OCI-LY1 (cell line): ENCODE measurements at regions not wholly inside any gene's neighbourhood (a gene's known extent, or its start where the extent isn't known, plus 50 kb on each side); places are given as distances from the start of the nearest gene placed in this dataset.

Experiments
- EZH2 ChIP-seq: fragments of 200-600 bp; sonication (generic), shearing (Covaris generic); IDR thresholded peaks from 2 replicates; pipeline ENCODE4 v1.8.0; 2017; ENCODE audit warnings: borderline replicate concordance, mixed run types, mild to moderate bottlenecking, antibody characterized with exemption, low read length, moderate library complexity, mixed read lengths
- TF ChIP-seq, protein P1 (sequence below): fragments of 200-600 bp; sonication (generic), shearing (Covaris generic); IDR thresholded peaks from 2 replicates; pipeline ENCODE4 v1.5.1; 2017; ENCODE audit warnings: mild to moderate bottlenecking, antibody characterized with exemption, low read length, moderate library complexity, mixed read lengths

- TF ChIP-seq, protein P1, sequence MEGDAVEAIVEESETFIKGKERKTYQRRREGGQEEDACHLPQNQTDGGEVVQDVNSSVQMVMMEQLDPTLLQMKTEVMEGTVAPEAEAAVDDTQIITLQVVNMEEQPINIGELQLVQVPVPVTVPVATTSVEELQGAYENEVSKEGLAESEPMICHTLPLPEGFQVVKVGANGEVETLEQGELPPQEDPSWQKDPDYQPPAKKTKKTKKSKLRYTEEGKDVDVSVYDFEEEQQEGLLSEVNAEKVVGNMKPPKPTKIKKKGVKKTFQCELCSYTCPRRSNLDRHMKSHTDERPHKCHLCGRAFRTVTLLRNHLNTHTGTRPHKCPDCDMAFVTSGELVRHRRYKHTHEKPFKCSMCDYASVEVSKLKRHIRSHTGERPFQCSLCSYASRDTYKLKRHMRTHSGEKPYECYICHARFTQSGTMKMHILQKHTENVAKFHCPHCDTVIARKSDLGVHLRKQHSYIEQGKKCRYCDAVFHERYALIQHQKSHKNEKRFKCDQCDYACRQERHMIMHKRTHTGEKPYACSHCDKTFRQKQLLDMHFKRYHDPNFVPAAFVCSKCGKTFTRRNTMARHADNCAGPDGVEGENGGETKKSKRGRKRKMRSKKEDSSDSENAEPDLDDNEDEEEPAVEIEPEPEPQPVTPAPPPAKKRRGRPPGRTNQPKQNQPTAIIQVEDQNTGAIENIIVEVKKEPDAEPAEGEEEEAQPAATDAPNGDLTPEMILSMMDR = no peak
- no peak for TF ChIP-seq EZH2
Measured at GRCh38 chr13:108096301-108096915, 118.9 kb downstream of the LIG4 start.
